IMR-90 (cell line): ENCODE measurements at regions not wholly inside any gene's neighbourhood (a gene's known extent, or its start where the extent isn't known, plus 50 kb on each side); places are given as distances from the start of the nearest gene placed in this dataset.
A peak's percentile ranks its signal among the peaks of the same experiment; 100 is the strongest.

Source experiments
- ATAC-seq: fragments of 200-7000 bp; cut with Tn5 transposase; 2 replicates; pipeline ENCODE4 v1.9.1; 2020; ENCODE audit warnings: low read depth, mild to moderate bottlenecking, moderate library complexity
- BruUV-seq: library from RNA; stranded (reverse); fragments of 400-500 nt; replicated peaks from 2 replicates; lab custom pipeline; 2021; lab: Mats Ljungman, UMichigan
- CTCF ChIA-PET: fragments of 300-600 bp; formaldehyde crosslinking; extraction: SDS; loops from one replicate; lab custom pipeline; 2021; ENCODE audit warnings: antibody characterized with exemption; lab: Yijun Ruan, JAX
- POLR2A ChIA-PET: fragments of 300-600 bp; sonication (Branson Sonifier 250); formaldehyde crosslinking; loops from one replicate; lab custom pipeline; 2022; ENCODE audit warnings: antibody characterized with exemption; ENCODE audit not compliant: unreplicated experiment; lab: Charles Lee
- DNase-seq: peaks from one replicate; pipeline ENCODE4 v3.0.0; 2013
- H2AFZ ChIP-seq: replicated peaks from 2 replicates; pipeline ENCODE3; 2013; ENCODE audit warnings: low read length, mild to moderate bottlenecking; ENCODE audit not compliant: poor library complexity
- H2AK5ac ChIP-seq: 2 replicates; pipeline ENCODE4 v1.6.1; 2013; ENCODE audit warnings: low read depth, low read length, inconsistent platforms
- H2AK9ac ChIP-seq: replicated peaks from 2 replicates; pipeline ENCODE3; 2013; ENCODE audit warnings: mild to moderate bottlenecking, low read depth, low read length, moderate library complexity; ENCODE audit not compliant: poor library complexity
- H2BK120ac ChIP-seq: 2 replicates; pipeline ENCODE4 v1.6.1; 2013; ENCODE audit warnings: low read depth, low read length, inconsistent platforms
- H2BK15ac ChIP-seq: 3 replicates; pipeline ENCODE4 v1.6.1; 2013; ENCODE audit warnings: low read depth, low read length, inconsistent platforms
- H2BK20ac ChIP-seq: 2 replicates; pipeline ENCODE4 v1.6.1; 2013; ENCODE audit warnings: low read depth, mild to moderate bottlenecking, inconsistent platforms, low read length, moderate library complexity
- H2BK5ac ChIP-seq: 2 replicates; pipeline ENCODE4 v1.6.1; 2013; ENCODE audit warnings: mild to moderate bottlenecking, low read depth, low read length, inconsistent platforms; ENCODE audit not compliant: poor library complexity, severe bottlenecking
- H3K14ac ChIP-seq: replicated peaks from 2 replicates; pipeline ENCODE4 v1.6.1; 2013; ENCODE audit warnings: low read depth, low read length, inconsistent platforms
- H3K18ac ChIP-seq: 2 replicates; pipeline ENCODE4 v1.6.1; 2013; ENCODE audit warnings: low read depth, low read length, control low read depth
- H3K23ac ChIP-seq: 2 replicates; pipeline ENCODE4 v1.6.1; 2013; ENCODE audit warnings: low read depth, low read length, inconsistent platforms
- H3K27ac ChIP-seq: 2 replicates; pipeline ENCODE4 v1.5.1; 2013; ENCODE audit warnings: mild to moderate bottlenecking, control low read depth, low read length; ENCODE audit not compliant: insufficient read depth
- H3K27me3 ChIP-seq: 2 replicates; pipeline ENCODE4 v1.6.1; 2013; ENCODE audit warnings: low read length; ENCODE audit not compliant: control insufficient read depth, insufficient read depth
- H3K36me3 ChIP-seq: 2 replicates; pipeline ENCODE4 v1.6.1; 2013; ENCODE audit warnings: low read length, mixed read lengths; ENCODE audit not compliant: control insufficient read depth, insufficient read depth
- H3K4ac ChIP-seq: 2 replicates; pipeline ENCODE4 v1.6.1; 2013; ENCODE audit warnings: low read depth, low read length, inconsistent platforms
- H3K4me1 ChIP-seq: 2 replicates; pipeline ENCODE4 v1.6.1; 2013; ENCODE audit warnings: low read length, mixed read lengths; ENCODE audit not compliant: control insufficient read depth, insufficient read depth
- H3K4me2 ChIP-seq: 2 replicates; pipeline ENCODE4 v1.6.1; 2013; ENCODE audit warnings: low read depth, mild to moderate bottlenecking, control low read depth, low read length, moderate library complexity
- H3K4me3 ChIP-seq: 2 replicates; pipeline ENCODE4 v1.5.1; 2013; ENCODE audit warnings: low read depth, mild to moderate bottlenecking, control low read depth, low read length, moderate library complexity; ENCODE audit not compliant: insufficient read depth
- H3K56ac ChIP-seq: 2 replicates; pipeline ENCODE4 v1.6.1; 2013; ENCODE audit warnings: low read length, inconsistent platforms; ENCODE audit not compliant: insufficient read depth; ENCODE audit errors: extremely low read depth
- H3K79me1 ChIP-seq, 2 experiments: 2 replicates each; pipeline ENCODE4 v1.6.1; 2013; ENCODE audit warnings: low read length in 2 of 2, inconsistent platforms in 1 of 2, low read depth in 1 of 2
- H3K9ac ChIP-seq: 2 replicates; pipeline ENCODE4 v1.6.1; 2013; ENCODE audit warnings: low read depth, low read length, control low read depth
- H3K9me1 ChIP-seq: 2 replicates; pipeline ENCODE4 v1.6.1; 2013; ENCODE audit warnings: low read length, inconsistent platforms; ENCODE audit not compliant: insufficient read depth
- H3K9me3 ChIP-seq: 2 replicates; pipeline ENCODE4 v1.6.1; 2013; ENCODE audit warnings: low read length; ENCODE audit not compliant: control insufficient read depth, insufficient read depth
- H4K20me1 ChIP-seq: 2 replicates; pipeline ENCODE4 v1.6.1; 2013; ENCODE audit warnings: low read length, inconsistent platforms; ENCODE audit not compliant: insufficient read depth
- H4K5ac ChIP-seq: 2 replicates; pipeline ENCODE4 v1.6.1; 2013; ENCODE audit warnings: mild to moderate bottlenecking, low read depth, low read length, control low read depth
- H4K8ac ChIP-seq, 2 experiments: 2 replicates each; pipeline ENCODE4 v1.6.1; 2013; ENCODE audit warnings: low read depth in 2 of 2, low read length in 2 of 2, control low read depth in 1 of 2, inconsistent platforms in 1 of 2
- H4K91ac ChIP-seq: 2 replicates; pipeline ENCODE4 v1.6.1; 2013; ENCODE audit warnings: low read depth, low read length, inconsistent platforms; ENCODE audit not compliant: insufficient read depth
- BHLHE40 ChIP-seq: fragments of 150-350 bp; IDR thresholded peaks from 2 replicates; pipeline ENCODE4 v1.6.1; 2016; ENCODE audit warnings: mild to moderate bottlenecking, low read depth, low read length
- CEBPB ChIP-seq: IDR thresholded peaks from 2 replicates; pipeline ENCODE4 v1.6.1; 2012; ENCODE audit warnings: low read depth, low read length, improper control_type of control experiment
- FOS ChIP-seq: fragments of 150-350 bp; IDR thresholded peaks from 2 replicates; pipeline ENCODE4 v1.6.1; 2016; ENCODE audit warnings: low read depth, low read length
- MAFK ChIP-seq: IDR thresholded peaks from 2 replicates; pipeline ENCODE4 v1.6.1; 2012; ENCODE audit warnings: low read depth, low read length, improper control_type of control experiment
- MAZ ChIP-seq: IDR thresholded peaks from 2 replicates; pipeline ENCODE4 v1.6.1; 2012; ENCODE audit warnings: low read depth, mild to moderate bottlenecking, low read length, improper control_type of control experiment, moderate library complexity, borderline replicate concordance
- MXI1 ChIP-seq: IDR thresholded peaks from 2 replicates; pipeline ENCODE4 v1.6.1; 2012; ENCODE audit warnings: low read depth, mild to moderate bottlenecking, low read length, moderate library complexity, borderline replicate concordance
- NFE2L2 ChIP-seq: fragments of 150-350 bp; IDR thresholded peaks from 2 replicates; pipeline ENCODE4 v1.6.1; 2016; ENCODE audit warnings: low read depth, mild to moderate bottlenecking, low read length
- RAD21 ChIP-seq: IDR thresholded peaks from 2 replicates; pipeline ENCODE4 v1.6.1; 2012; ENCODE audit warnings: low read length, improper control_type of control experiment
- RCOR1 ChIP-seq: IDR thresholded peaks from 2 replicates; pipeline ENCODE4 v1.6.1; 2012; ENCODE audit warnings: mild to moderate bottlenecking, low read length, improper control_type of control experiment; ENCODE audit not compliant: insufficient replicate concordance
- RFX5 ChIP-seq: IDR thresholded peaks from 2 replicates; pipeline ENCODE4 v1.8.0; 2012; ENCODE audit warnings: low read depth, mild to moderate bottlenecking, low read length, moderate library complexity
- SMC3 ChIP-seq: fragments of 150-350 bp; IDR thresholded peaks from 2 replicates; pipeline ENCODE4 v1.6.1; 2016; ENCODE audit warnings: low read depth, mild to moderate bottlenecking, antibody characterized with exemption, low read length, moderate library complexity
- USF2 ChIP-seq: fragments of 150-350 bp; IDR thresholded peaks from 2 replicates; pipeline ENCODE4 v1.6.1; 2017; ENCODE audit warnings: mild to moderate bottlenecking, antibody characterized with exemption, low read length, low read depth
- WGBS, 2 experiments: methylation state at CpG; one replicate each; pipeline versions ENCODE4 v1.1.5 to v1.1.7; 2013; ENCODE audit warnings: missing lambda C conversion rate in 2 of 2; ENCODE audit not compliant: insufficient read length in 1 of 2; ENCODE audit errors: extremely low coverage in 2 of 2; 5-methylcytosine and 5-hydroxymethylcytosine counted together
- dilution Hi-C: fragments of 300-500 bp; cut with HindIII; formaldehyde crosslinking; loops from one replicate; pipeline ENCODE4 v1.14.3; 2018; ENCODE audit warnings: low sequenced_read_pairs; ENCODE audit not compliant: unreplicated experiment
- in situ Hi-C: fragments of 300-500 bp; cut with MboI; formaldehyde crosslinking; loops from 3 replicates; pipeline ENCODE4 v1.14.3; 2019; ENCODE audit warnings: low sequenced_read_pairs, inconsistent platforms, mixed read lengths
- intact Hi-C: fragments of 100-400 bp; cut with micrococcal nuclease; formaldehyde crosslinking; loops from 2 replicates; pipeline ENCODE4 v1.10.0; 2022
- TF ChIP-seq, protein P1 (sequence below): fragments of 150-350 bp; IDR thresholded peaks from 2 replicates; pipeline ENCODE4 v1.6.1; 2016; ENCODE audit warnings: low read depth, mild to moderate bottlenecking, low read length, moderate library complexity, borderline replicate concordance

DNA sequence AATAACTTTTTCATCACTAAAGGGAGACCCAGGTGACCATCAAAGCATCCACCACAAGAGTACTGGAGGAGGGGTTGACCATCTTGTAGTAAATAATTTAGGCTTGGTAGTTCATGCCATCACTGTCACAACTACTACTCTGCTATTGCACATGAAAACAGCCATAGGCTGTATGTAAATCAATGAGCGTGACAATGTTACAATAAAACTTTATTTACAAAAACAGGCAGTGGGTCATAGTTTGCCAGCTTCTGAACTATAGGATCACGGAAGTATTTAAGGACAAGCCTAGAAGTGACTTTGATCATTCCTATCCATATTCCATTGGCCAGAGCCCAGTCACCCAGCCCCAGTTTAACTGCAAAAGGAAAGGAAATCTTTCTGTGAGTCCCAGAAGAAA lies 153.4 kb downstream of the NUAK1 start:
- Histone ChIP-seq H3K14ac (no peak overlapping the region), H3K23ac (no peak overlapping the region), H2BK15ac (no peak overlapping the region; the same call in 2 of the 3 replicates), H3K4ac (no peak overlapping the region), H3K56ac (no peak overlapping the region), H3K4me1 (peaks cover 20% of the 10 kb centered on the region), H3K9me1 (peaks cover 12% of the 10 kb centered on the region), H3K18ac (peak overlapping the region; percentile 14; the same call in 1 of the 2 replicates), H4K5ac (no peak overlapping the region), H3K27me3 (no peaks in the 10 kb centered on the region), H3K79me1 (no peaks in the 10 kb centered on the region), H2BK5ac (no peak overlapping the region), H2BK20ac (no peak overlapping the region), H2AFZ (no peak overlapping the region), H4K91ac (no peak overlapping the region), H2AK5ac (no peak overlapping the region), H3K36me3 (no peaks in the 10 kb centered on the region), H3K27ac (no peak overlapping the region), H4K8ac (no peak overlapping the region), H2BK120ac (0 out of 2 replicates have a peak overlapping the region, but pooled peaks have one; percentile 24), H3K9me3 (no peaks in the 10 kb centered on the region), H3K4me3 (no peak overlapping the region), H4K20me1 (no peaks in the 10 kb centered on the region), H3K9ac (no peak overlapping the region), H2AK9ac (no peak overlapping the region), H3K4me2 (no peak overlapping the region)
- ChIA-PET CTCF (no interaction called here), POLR2A (no interaction called here)
- no TSS peak for BruUV-seq
- no peak for TF ChIP-seq RCOR1
- no peak for TF ChIP-seq MAFK
- TF ChIP-seq MAZ: no peak
- TF ChIP-seq MXI1: no peak
- no peak for TF ChIP-seq RFX5
- TF ChIP-seq SMC3: no peak
- TF ChIP-seq NFE2L2: no peak
- no peak for TF ChIP-seq FOS
- no peak for TF ChIP-seq USF2
- TF ChIP-seq, protein P1, sequence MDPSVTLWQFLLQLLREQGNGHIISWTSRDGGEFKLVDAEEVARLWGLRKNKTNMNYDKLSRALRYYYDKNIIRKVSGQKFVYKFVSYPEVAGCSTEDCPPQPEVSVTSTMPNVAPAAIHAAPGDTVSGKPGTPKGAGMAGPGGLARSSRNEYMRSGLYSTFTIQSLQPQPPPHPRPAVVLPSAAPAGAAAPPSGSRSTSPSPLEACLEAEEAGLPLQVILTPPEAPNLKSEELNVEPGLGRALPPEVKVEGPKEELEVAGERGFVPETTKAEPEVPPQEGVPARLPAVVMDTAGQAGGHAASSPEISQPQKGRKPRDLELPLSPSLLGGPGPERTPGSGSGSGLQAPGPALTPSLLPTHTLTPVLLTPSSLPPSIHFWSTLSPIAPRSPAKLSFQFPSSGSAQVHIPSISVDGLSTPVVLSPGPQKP: no peak
- TF ChIP-seq BHLHE40: no peak
- no peak for TF ChIP-seq CEBPB
- TF ChIP-seq RAD21: no peak
- intact Hi-C loops: no loop called here
- no CpG with 5 or more reads among the region's 2 CpGs for WGBS, 2 experiments
- ATAC-seq (no peak), DNase-seq (no peak)
- in situ Hi-C loops: no loop called here
- dilution Hi-C loops: no loop called here
